HG02943 (cell line): ENCODE measurements at regions not wholly inside any gene's neighbourhood (a gene's known extent, or its start where the extent isn't known, plus 50 kb on each side); places are given as distances from the start of the nearest gene placed in this dataset.

Experiments used
- ATAC-seq: cut with Tn5 transposase; IDR thresholded peaks from one replicate; pipeline ENCODE4 v1.9.1; 2021; ENCODE audit warnings: mild to moderate bottlenecking, low read depth, moderate library complexity; ENCODE audit not compliant: unreplicated experiment

DNA sequence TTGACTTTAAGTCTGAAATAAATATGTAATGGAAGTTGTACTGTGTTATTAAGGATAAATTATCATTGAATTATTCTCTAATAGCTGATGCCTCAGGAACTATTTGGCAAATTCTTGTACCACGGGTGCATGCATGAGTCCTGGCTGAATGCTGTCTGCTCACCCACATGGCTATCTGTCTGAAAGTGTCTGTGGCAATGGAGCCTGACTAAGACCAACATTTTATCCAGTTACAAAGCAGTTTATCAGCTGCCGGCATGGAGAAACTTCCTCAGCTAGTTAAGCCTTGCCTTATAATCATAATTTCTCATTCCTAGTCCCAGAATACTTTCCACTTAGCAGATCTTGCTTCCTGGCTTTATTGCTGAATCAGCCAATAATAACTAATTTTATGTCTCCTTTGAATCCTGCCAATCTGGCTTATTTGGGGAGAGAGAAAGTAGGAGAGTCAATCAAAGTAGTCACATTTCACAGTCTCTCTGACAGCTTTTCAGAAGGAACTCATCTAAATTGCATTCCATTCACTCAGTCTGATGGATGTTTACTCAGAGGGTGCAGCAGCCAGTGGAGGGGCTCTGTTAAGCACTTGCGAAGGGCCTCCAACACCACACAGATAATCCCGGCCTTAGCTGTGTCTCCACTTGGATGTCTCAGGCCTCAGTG, 280.6 kb upstream of the CLEC14A start:
- ATAC-seq: no peak

DNA sequence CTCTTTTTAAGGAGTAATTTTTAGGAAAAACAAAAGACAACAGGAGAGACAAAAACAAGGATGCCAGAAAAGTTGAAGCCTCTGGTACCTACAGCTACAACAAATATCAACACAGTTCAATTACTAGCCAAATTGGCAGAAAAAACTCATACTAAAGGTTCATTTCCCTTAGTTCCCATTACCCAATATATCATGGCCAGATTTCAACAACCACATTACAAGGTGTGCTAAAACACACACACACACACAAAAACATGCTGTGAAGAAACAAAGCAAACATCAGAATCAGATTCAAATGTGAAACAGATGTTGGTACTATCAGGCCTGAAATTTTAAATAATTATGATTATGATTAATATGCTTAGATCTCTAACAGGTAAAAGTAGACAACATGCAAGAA, 272.7 kb upstream of the CLEC14A start:
- no peak for ATAC-seq

DNA sequence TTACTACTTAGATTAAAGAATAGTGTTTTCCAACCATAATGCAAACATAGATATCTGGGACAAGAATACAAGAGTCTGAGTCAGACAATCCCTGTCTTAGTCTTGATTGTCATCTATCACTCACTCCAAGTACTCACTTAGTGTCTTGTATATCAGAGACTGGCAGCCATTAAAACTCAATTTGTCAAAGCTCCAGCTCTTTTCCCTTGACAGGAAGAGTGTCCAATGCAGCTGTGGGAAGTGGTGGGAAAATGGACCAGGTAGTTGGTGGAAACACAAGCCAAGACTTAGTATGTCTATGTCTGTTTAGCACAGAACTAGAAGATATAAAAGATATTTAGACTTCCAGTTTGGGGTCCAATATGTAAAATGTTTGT, 271.6 kb upstream of the CLEC14A start:
- ATAC-seq: no peak

GRCh38 chr14:38526826-38527501, 271.1 kb upstream of the CLEC14A start:
- no peak for ATAC-seq

- ATAC-seq: no peak
Measured at GRCh38 chr14:38524636-38525509, 269.0 kb upstream of the CLEC14A start.

DNA sequence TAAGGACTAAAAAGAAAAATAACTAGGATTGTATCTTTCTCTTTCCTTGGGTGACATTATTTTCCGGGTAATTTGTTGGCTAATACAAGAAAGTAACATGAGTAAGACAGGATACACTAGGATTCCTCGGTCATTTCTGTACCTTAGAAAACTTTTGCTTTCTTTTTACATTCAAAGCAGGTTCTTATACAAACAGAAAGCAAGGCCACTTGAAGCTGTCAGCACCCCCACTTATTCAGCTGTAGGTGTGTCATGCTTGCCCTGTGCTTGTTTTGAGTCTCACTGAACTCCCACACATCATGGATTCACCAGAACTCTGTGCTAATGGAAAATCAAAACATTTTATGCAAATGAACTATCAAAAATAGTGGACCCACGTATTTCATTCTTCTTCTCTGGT, 266.8 kb upstream of the CLEC14A start:
- ATAC-seq: no peak

GRCh38 chr14:38521591-38521990, 265.7 kb upstream of the CLEC14A start:
- no peak for ATAC-seq

DNA sequence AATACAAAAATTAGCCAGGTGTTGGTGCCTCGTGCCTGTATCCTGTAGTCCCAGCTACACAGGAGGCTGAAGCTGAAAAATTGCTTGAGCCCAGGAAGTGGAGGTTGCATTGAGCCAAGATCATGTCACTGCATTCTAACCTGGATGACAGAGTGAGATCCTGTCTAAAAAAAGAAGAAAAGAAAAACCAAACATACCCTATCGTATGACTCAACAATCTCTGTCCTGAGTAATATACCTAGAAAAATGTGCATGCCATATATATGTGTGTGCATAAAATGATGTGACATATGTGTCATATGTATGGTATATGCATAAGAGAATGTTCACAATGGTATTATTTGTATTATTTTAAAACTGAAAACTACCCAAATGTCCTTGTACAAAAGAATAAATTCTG, 261.5 kb upstream of the CLEC14A start:
- no peak for ATAC-seq

GRCh38 chr14:38512236-38512635, 256.3 kb upstream of the CLEC14A start:
- ATAC-seq: no peak

GRCh38 chr14:38507299-38507698, 251.4 kb upstream of the CLEC14A start:
- no peak for ATAC-seq

- ATAC-seq: no peak
Measured at GRCh38 chr14:38505973-38506249, 250.0 kb upstream of the CLEC14A start.

DNA sequence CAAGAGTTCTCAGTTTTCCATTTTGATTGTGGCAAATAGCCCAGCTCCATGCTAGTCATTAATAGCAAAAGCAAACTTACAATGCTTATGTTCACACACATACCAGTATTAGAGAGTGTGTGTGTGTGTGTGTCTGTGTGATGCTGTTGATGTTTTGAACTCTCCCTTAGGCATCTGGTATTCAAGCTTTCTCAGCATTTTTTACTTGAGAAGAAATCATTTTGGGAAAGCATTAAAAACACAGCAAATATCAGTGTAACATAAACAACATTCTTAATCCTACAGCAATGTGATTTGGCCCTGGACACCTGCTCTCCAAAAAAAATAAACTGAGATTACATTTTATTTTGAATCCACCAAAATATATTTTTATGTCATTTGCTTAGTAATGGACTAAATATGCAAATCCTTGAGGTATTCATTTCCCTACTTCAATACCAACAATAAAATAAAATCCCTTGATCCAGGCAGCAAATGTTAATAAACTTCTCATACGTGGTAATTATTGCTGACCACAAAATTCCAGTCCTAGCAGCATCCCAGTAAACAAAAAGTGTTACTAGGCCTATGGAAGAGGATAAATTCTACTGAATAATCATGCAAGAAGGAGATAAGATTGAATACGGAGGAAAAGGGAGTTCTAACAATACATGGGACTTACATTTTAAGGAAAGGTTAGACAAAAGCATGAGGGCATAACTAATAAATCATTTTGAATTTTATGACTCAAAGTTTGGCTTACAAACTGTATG, 249.5 kb upstream of the CLEC14A start:
- no peak for ATAC-seq

DNA sequence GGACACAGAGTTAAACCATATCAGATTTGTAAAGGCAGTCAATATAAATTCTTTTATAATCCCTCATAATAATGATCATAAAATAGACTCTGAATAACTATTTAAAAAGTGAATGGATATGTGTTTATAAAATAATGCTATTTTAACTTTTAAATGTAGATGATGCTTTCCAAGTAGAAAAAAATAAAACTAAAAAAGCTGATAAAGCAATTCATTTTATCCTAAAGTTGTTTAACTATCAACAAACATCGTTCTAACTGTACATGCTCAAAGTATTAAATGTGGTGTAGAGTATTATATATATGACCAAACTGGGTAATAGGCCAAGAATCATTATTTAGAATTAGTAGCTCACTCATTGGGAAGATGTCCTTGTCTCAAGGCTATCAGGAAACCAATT, 248.3 kb upstream of the CLEC14A start:
- ATAC-seq: no peak

- ATAC-seq: no peak
Measured at GRCh38 chr14:38502239-38502638, 246.3 kb upstream of the CLEC14A start.

DNA sequence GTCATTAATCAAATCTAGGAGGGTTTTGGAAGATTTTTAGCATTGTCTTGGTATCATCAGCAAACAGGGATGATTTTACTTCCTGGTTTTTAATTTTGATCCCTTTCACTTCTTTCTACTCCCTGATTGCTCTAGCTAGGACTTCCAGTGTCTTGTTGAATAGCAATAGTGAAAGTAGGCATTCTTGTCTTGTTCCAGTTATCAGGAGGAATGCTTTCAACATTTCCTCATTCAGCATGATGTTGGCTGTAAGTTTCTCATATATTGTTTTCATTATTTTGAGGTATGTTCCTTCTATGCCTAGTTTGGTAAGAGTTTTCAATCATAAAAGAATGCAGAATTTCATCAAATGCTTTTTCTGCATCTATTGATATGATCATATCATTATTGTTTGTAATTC, 244.2 kb upstream of the CLEC14A start:
- no peak for ATAC-seq

GRCh38 chr14:38496092-38496491, 240.2 kb upstream of the CLEC14A start:
- no peak for ATAC-seq

DNA sequence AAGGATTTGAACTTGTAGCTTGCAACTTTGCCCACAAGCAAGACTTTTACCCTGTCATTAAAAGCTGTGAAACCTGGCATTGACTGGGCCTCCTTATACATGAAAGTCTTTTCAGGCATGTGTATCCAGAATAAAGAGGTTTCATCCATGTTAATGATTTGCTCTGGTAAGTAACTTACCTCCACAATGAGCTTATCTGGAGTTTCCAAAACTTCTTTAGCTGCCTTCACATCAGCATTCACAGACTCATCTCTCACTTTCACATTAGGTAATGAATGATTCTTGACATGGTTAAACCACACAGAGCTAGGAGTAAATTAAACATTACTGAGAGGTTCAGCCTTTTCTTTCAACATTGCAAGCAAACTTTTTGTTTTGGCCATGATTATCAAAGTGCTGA, 234.4 kb upstream of the CLEC14A start:
- ATAC-seq: no peak

GRCh38 chr14:38485026-38485425, 229.1 kb upstream of the CLEC14A start:
- no peak for ATAC-seq

DNA sequence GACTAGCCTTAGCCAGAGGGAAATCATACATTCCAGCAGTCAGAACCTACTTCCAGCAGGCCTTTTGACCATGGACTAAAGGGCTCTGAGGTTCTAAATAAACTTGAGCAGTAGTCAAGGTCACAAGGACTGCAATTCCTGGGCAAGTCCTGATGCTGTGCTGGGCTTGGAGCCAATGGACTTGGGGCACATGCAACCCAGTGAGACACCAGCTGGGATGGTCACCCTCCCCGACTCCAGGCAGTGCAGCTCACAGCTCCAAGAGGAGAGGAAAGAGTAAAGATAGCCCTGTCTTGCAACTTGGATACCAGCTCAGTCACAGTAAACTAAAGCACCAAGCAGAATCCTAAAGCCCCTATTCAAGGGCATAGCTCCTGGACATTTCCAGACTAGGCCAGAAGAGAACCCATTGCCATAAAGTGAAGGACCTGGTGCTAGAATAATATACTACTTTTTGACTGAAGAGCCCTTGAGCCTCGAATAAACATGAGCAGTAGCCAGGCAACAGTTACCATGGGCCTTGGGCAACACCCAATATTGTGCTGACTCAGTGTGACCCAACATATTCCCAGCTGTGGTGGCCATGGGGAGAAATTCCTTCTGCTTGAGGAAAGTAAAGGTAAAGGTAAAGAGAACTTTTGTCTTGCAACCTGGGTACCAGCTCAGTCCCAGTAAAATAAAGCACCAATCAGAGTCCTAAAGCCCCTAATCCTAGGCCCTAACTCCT, 226.2 kb upstream of the CLEC14A start:
- ATAC-seq: no peak

GRCh38 chr14:38469156-38469555, 213.3 kb upstream of the CLEC14A start:
- no peak for ATAC-seq
